ENCODE measurements at regions not wholly inside any gene's neighbourhood (a gene's known extent, or its start where the extent isn't known, plus 50 kb on each side); places are given as distances from the start of the nearest gene placed in this dataset.

- DNase-seq, result no peak
These were observed 139.0 kb upstream of the GAS1 start for GRCh38 chr9:87086221-87086818.

- no peak for DNase-seq
These were observed 139.9 kb upstream of the GAS1 start for GRCh38 chr9:87087197-87087596.

GRCh38 chr9:87088192-87088591, 140.9 kb upstream of the GAS1 start:
- no peak for DNase-seq

- DNase-seq, result no peak
These were observed 141.5 kb upstream of the GAS1 start for GRCh38 chr9:87088621-87089365.

GRCh38 chr9:87089506-87089905, 142.2 kb upstream of the GAS1 start:
- DNase-seq, result no peak

GRCh38 chr9:87089929-87090328, 142.6 kb upstream of the GAS1 start:
- DNase-seq, result no peak

GRCh38 chr9:87093777-87094176, 146.5 kb upstream of the GAS1 start:
- DNase-seq, result no peak

- no peak for DNase-seq
These were observed 148.6 kb upstream of the GAS1 start for GRCh38 chr9:87095951-87096350.

- DNase-seq, result no peak
These were observed 149.2 kb upstream of the GAS1 start for GRCh38 chr9:87096506-87096905.

- DNase-seq, result no peak
These were observed 149.9 kb upstream of the GAS1 start for GRCh38 chr9:87097238-87097637.

GRCh38 chr9:87099407-87099806, 152.1 kb upstream of the GAS1 start:
- peak; percentile 35 for DNase-seq

- DNase-seq, result no peak
These were observed 152.7 kb upstream of the GAS1 start for GRCh38 chr9:87100001-87100400.

GRCh38 chr9:87102126-87102525, 154.8 kb upstream of the GAS1 start:
- DNase-seq, result peak; percentile 54

GRCh38 chr9:87107072-87107471, 159.8 kb upstream of the GAS1 start:
- DNase-seq, result peak; percentile 53

GRCh38 chr9:87108661-87109060, 161.4 kb upstream of the GAS1 start:
- no peak for DNase-seq

GRCh38 chr9:87109231-87109631, 161.9 kb upstream of the GAS1 start:
- peak; percentile 75 for DNase-seq

GRCh38 chr9:87109851-87110250, 162.5 kb upstream of the GAS1 start:
- peak; percentile 93 for DNase-seq

- no peak for DNase-seq
These were observed 163.7 kb upstream of the GAS1 start for GRCh38 chr9:87111010-87111409.

GRCh38 chr9:87112656-87113055, 165.3 kb upstream of the GAS1 start:
- DNase-seq, result peak; percentile 62

- DNase-seq, result peak; percentile 49
These were observed 166.6 kb upstream of the GAS1 start for GRCh38 chr9:87113874-87114273.

GRCh38 chr9:87115785-87116184, 168.5 kb upstream of the GAS1 start:
- DNase-seq, result no peak

- no peak for DNase-seq
These were observed 169.2 kb upstream of the GAS1 start for GRCh38 chr9:87116492-87116891.

- no peak for DNase-seq
These were observed 171.3 kb upstream of the GAS1 start for GRCh38 chr9:87118594-87118993.

- DNase-seq, result peak; percentile 63
These were observed 172.1 kb upstream of the GAS1 start for GRCh38 chr9:87119328-87119881.

- DNase-seq, result no peak
These were observed 173.3 kb upstream of the GAS1 start for GRCh38 chr9:87120610-87121009.
